ENCODE measurements at regions not wholly inside any gene's neighbourhood (a gene's known extent, or its start where the extent isn't known, plus 50 kb on each side); places are given as distances from the start of the nearest gene placed in this dataset.

GRCh38 chr3:83926291-83926690 is 1032.5 kb upstream of the CADM2 start:
- TF ChIP-seq CTCF (IDR thresholded peaks at IDR 0.05; ENCODE audit: low read depth, low read length, missing control alignments) = no peak
- no peak overlapping the region for H3K4me3 ChIP-seq (ENCODE audit: low read depth, low read length)
- no peak for DNase-seq (ENCODE audit: low read depth)

GRCh38 chr3:83928391-83928790 is 1030.4 kb upstream of the CADM2 start:
- TF ChIP-seq CTCF (IDR thresholded peaks at IDR 0.05; ENCODE audit: low read depth, low read length, missing control alignments) = peak; percentile 26
- no peak overlapping the region for H3K4me3 ChIP-seq (ENCODE audit: low read depth, low read length)
- no peak for DNase-seq (ENCODE audit: low read depth)

GRCh38 chr3:83928903-83929302 is 1029.9 kb upstream of the CADM2 start:
- no peak overlapping the region for H3K4me3 ChIP-seq (ENCODE audit: low read depth, low read length)
- no peak for TF ChIP-seq CTCF (IDR thresholded peaks at IDR 0.05; ENCODE audit: low read depth, low read length, missing control alignments)
- DNase-seq (ENCODE audit: low read depth) = no peak

GRCh38 chr3:83934192-83935021 is 1024.4 kb upstream of the CADM2 start:
- no peak for DNase-seq (ENCODE audit: low read depth)
- TF ChIP-seq CTCF (IDR thresholded peaks at IDR 0.05; ENCODE audit: low read depth, low read length, missing control alignments) = no peak
- no peak overlapping the region for H3K4me3 ChIP-seq (ENCODE audit: low read depth, low read length)

GRCh38 chr3:83938491-83938890 is 1020.3 kb upstream of the CADM2 start:
- H3K4me3 ChIP-seq (ENCODE audit: low read depth, low read length) = no peak overlapping the region
- no peak for TF ChIP-seq CTCF (IDR thresholded peaks at IDR 0.05; ENCODE audit: low read depth, low read length, missing control alignments)
- no peak for DNase-seq (ENCODE audit: low read depth)

GRCh38 chr3:83941990-83942745 is 1016.6 kb upstream of the CADM2 start:
- H3K4me3 ChIP-seq (ENCODE audit: low read depth, low read length) = no peak overlapping the region
- DNase-seq (ENCODE audit: low read depth) = no peak
- TF ChIP-seq CTCF (IDR thresholded peaks at IDR 0.05; ENCODE audit: low read depth, low read length, missing control alignments) = no peak

All from GM12864 (cell line).